ENCODE measurements at regions not wholly inside any gene's neighbourhood (a gene's known extent, or its start where the extent isn't known, plus 50 kb on each side); places are given as distances from the start of the nearest gene placed in this dataset.

GRCh38 chr3:34531156-34531555 is 732.7 kb downstream of the PDCD6IP start:
- TF ChIP-seq, protein P1, sequence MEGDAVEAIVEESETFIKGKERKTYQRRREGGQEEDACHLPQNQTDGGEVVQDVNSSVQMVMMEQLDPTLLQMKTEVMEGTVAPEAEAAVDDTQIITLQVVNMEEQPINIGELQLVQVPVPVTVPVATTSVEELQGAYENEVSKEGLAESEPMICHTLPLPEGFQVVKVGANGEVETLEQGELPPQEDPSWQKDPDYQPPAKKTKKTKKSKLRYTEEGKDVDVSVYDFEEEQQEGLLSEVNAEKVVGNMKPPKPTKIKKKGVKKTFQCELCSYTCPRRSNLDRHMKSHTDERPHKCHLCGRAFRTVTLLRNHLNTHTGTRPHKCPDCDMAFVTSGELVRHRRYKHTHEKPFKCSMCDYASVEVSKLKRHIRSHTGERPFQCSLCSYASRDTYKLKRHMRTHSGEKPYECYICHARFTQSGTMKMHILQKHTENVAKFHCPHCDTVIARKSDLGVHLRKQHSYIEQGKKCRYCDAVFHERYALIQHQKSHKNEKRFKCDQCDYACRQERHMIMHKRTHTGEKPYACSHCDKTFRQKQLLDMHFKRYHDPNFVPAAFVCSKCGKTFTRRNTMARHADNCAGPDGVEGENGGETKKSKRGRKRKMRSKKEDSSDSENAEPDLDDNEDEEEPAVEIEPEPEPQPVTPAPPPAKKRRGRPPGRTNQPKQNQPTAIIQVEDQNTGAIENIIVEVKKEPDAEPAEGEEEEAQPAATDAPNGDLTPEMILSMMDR (conservative IDR thresholded peaks at IDR 0.05; ENCODE audit: low read length), result no peak
- H3K4me3 ChIP-seq (ENCODE audit: low read length), result no peak overlapping the region
- no peak for DNase-seq (ENCODE audit: low read depth)

GRCh38 chr3:34533451-34533850 is 735.0 kb downstream of the PDCD6IP start:
- TF ChIP-seq, protein P1 (conservative IDR thresholded peaks at IDR 0.05; ENCODE audit: low read length), result no peak
- DNase-seq (ENCODE audit: low read depth), result no peak
- no peak overlapping the region for H3K4me3 ChIP-seq (ENCODE audit: low read length)

GRCh38 chr3:34534013-34534412 is 735.6 kb downstream of the PDCD6IP start:
- H3K4me3 ChIP-seq (ENCODE audit: low read length), result no peak overlapping the region
- TF ChIP-seq, protein P1 (conservative IDR thresholded peaks at IDR 0.05; ENCODE audit: low read length), result no peak
- DNase-seq (ENCODE audit: low read depth), result no peak

DNA sequence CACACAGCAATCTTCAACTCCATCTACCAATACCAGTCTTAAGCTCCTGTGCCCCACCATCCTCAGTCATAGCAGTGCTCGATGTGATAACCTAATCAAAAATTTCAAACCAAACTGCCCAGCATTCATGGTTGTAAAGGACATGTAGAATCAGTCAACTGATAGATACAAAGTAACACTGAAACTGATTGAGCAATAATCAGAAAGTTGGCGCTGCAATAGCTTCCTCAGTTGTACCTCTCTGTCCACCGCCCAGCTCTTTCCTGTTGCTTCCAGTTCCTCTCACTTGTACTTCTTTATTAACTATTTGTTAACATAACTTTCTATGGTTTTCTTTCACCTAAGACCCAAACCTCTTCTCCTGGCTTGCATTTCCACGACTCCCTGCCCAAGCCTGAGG is 745.7 kb downstream of the PDCD6IP start:
- no peak for DNase-seq (ENCODE audit: low read depth)
- H3K4me3 ChIP-seq (ENCODE audit: low read length), result no peak overlapping the region
- TF ChIP-seq, protein P1 (conservative IDR thresholded peaks at IDR 0.05; ENCODE audit: low read length), result no peak

DNA sequence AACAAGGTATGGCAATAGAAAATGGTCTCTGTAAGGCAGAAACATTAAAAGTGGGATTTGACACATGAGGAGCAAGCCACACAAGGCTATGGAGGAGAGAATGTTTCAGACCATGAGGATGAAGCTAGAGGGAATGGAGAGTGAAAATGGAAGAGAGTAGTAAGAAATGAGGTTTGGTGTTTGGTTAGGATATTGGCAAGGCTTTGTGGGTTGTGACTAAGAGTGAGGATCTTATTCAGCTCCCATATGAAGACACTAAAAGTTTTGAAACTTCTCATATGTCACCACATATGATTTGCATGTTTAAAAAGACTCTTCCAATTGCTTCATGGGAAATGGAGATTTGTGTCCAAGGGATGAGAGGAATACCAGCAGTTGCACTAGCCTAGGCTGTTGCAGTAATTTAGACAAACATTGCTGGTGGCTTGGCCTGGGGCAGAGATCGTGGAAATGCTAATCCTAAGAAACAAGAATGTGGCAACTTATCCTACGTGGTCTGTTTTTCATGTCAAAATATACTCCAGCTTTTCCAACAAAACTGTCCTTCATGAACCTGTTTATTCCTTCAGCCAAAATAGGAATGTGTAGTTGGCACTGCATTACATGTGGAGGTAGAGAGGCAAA is 749.0 kb downstream of the PDCD6IP start:
- DNase-seq (ENCODE audit: low read depth), result no peak
- no peak overlapping the region for H3K4me3 ChIP-seq (ENCODE audit: low read length)
- TF ChIP-seq, protein P1 (conservative IDR thresholded peaks at IDR 0.05; ENCODE audit: low read length), result no peak

- H3K4me3 ChIP-seq (ENCODE audit: low read length), result no peak overlapping the region
- TF ChIP-seq, protein P1 (conservative IDR thresholded peaks at IDR 0.05; ENCODE audit: low read length), result no peak
- no peak for DNase-seq (ENCODE audit: low read depth)
Measured at GRCh38 chr3:34567266-34567665, 768.8 kb downstream of the PDCD6IP start.

- H3K4me3 ChIP-seq (ENCODE audit: low read length), result no peak overlapping the region
- TF ChIP-seq, protein P1 (conservative IDR thresholded peaks at IDR 0.05; ENCODE audit: low read length), result no peak
- no peak for DNase-seq (ENCODE audit: low read depth)
Measured at GRCh38 chr3:34568766-34569165, 770.3 kb downstream of the PDCD6IP start.

Data from AG10803 (cell line).